ENCODE measurements at regions not wholly inside any gene's neighbourhood (a gene's known extent, or its start where the extent isn't known, plus 50 kb on each side); places are given as distances from the start of the nearest gene placed in this dataset.

GRCh38 chr6:151738267-151738666 is 69.2 kb upstream of the ESR1 start:
- Mint-ChIP-seq H3K27me3 (no peaks in the 10 kb centered on the region), H3K4me3 (no peak overlapping the region), H3K9me3 (no peaks in the 10 kb centered on the region), H3K27ac (no peak overlapping the region), H3K4me1 (ENCODE audit: low read depth) (no peaks in the 10 kb centered on the region), H3K36me3 (ENCODE audit: low read depth) (no peaks in the 10 kb centered on the region)
- H3K36me3 ChIP-seq (ENCODE audit: insufficient read depth, low read length) = no peaks in the 10 kb centered on the region
- no peak for ATAC-seq (ENCODE audit: poor library complexity)
- ChIA-PET POLR2A (no interaction called here), CTCF (no interaction called here)
- no peak overlapping the region for H3K4me3 ChIP-seq (ENCODE audit: low read length)
- TF ChIP-seq CTCF (IDR thresholded peaks at IDR 0.05) = no peak
- no peaks in the 10 kb centered on the region for H3K4me1 ChIP-seq (ENCODE audit: insufficient read depth, low read length)
- no peaks in the 10 kb centered on the region for H3K27me3 ChIP-seq (ENCODE audit: control insufficient read depth in 1 of 2, insufficient read depth in 2 of 2, low read length in 2 of 2)
- H3K9me3 ChIP-seq (ENCODE audit: control insufficient read depth in 1 of 2, insufficient read depth in 1 of 2, low read length in 2 of 2) = no peaks in the 10 kb centered on the region
- H3K27ac ChIP-seq (ENCODE audit: low read depth in 1 of 2, low read length in 2 of 2) = no peak overlapping the region
- no peak for DNase-seq
- intact Hi-C loops (cut with DNase I, micrococcal nuclease) = no loop called here

GRCh38 chr6:151738960-151739359 is 68.5 kb upstream of the ESR1 start:
- Mint-ChIP-seq H3K27ac (no peak overlapping the region), H3K4me3 (no peak overlapping the region), H3K9me3 (no peaks in the 10 kb centered on the region), H3K36me3 (ENCODE audit: low read depth) (no peaks in the 10 kb centered on the region), H3K4me1 (ENCODE audit: low read depth) (no peaks in the 10 kb centered on the region), H3K27me3 (no peaks in the 10 kb centered on the region)
- H3K27ac ChIP-seq (ENCODE audit: low read depth in 1 of 2, low read length in 2 of 2) = no peak overlapping the region
- H3K4me1 ChIP-seq (ENCODE audit: insufficient read depth, low read length) = no peaks in the 10 kb centered on the region
- POLR2A ChIA-PET = no interaction called here
- H3K27me3 ChIP-seq (ENCODE audit: control insufficient read depth in 1 of 2, insufficient read depth in 2 of 2, low read length in 2 of 2) = no peaks in the 10 kb centered on the region
- ATAC-seq (ENCODE audit: poor library complexity) (no peak), DNase-seq (no peak)
- no peaks in the 10 kb centered on the region for H3K36me3 ChIP-seq (ENCODE audit: insufficient read depth, low read length)
- intact Hi-C loops (cut with DNase I, micrococcal nuclease) = no loop called here
- TF ChIP-seq CTCF (IDR thresholded peaks at IDR 0.05) = no peak
- no peaks in the 10 kb centered on the region for H3K9me3 ChIP-seq (ENCODE audit: control insufficient read depth in 1 of 2, insufficient read depth in 1 of 2, low read length in 2 of 2)
- CTCF ChIA-PET = no interaction called here
- H3K4me3 ChIP-seq (ENCODE audit: low read length) = no peak overlapping the region

- ChIA-PET CTCF (no interaction called here), POLR2A (no interaction called here)
- Mint-ChIP-seq H3K4me1 (ENCODE audit: low read depth) (no peaks in the 10 kb centered on the region), H3K27me3 (no peaks in the 10 kb centered on the region), H3K36me3 (ENCODE audit: low read depth) (no peaks in the 10 kb centered on the region), H3K4me3 (no peak overlapping the region), H3K27ac (no peak overlapping the region), H3K9me3 (no peaks in the 10 kb centered on the region)
- intact Hi-C loops (cut with DNase I, micrococcal nuclease) = no loop called here
- ATAC-seq (ENCODE audit: poor library complexity) (no peak), DNase-seq (no peak)
- H3K27ac ChIP-seq (ENCODE audit: low read depth in 1 of 2, low read length in 2 of 2) = no peak overlapping the region
- no peak overlapping the region for H3K4me3 ChIP-seq (ENCODE audit: low read length)
- no peaks in the 10 kb centered on the region for H3K9me3 ChIP-seq (ENCODE audit: control insufficient read depth in 1 of 2, insufficient read depth in 1 of 2, low read length in 2 of 2)
- H3K36me3 ChIP-seq (ENCODE audit: insufficient read depth, low read length) = no peaks in the 10 kb centered on the region
- H3K4me1 ChIP-seq (ENCODE audit: insufficient read depth, low read length) = no peaks in the 10 kb centered on the region
- no peak for TF ChIP-seq CTCF (IDR thresholded peaks at IDR 0.05)
- no peaks in the 10 kb centered on the region for H3K27me3 ChIP-seq (ENCODE audit: control insufficient read depth in 1 of 2, insufficient read depth in 2 of 2, low read length in 2 of 2)
Measured at GRCh38 chr6:151740820-151741219, 66.7 kb upstream of the ESR1 start.

All from CD4-positive, alpha-beta T cell (primary cell).